ENCODE measurements at regions not wholly inside any gene's neighbourhood (a gene's known extent, or its start where the extent isn't known, plus 50 kb on each side); places are given as distances from the start of the nearest gene placed in this dataset.
A peak's percentile ranks its signal among the peaks of the same experiment; 100 is the strongest.

DNA sequence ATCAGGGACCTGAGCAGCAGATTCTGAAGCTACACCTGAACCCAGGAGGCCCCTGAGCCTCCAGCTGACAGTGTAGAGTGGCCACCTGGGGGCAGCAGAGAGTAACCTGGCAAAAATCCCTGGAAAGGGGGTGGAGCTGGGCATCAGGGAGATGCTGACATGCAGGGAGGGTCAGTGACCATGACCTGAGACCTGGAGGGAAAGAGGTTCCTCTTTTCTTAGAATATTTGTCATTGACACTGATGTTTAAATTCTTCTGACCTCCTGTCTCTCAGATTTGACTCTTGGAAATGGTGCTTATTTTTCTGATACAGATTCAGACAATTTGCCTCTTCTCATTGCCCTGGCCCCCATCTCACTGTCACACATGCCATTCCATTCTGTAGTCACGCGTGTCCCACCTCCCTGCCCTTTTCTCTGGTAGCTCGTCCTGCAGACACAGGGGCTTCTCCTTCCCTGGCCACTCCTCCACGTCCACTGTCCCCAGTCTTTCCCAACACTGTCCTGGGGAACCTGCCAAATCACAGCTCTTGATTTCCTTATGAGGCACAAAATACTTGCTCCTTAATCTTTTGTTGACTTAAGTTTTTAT lies 117.2 kb upstream of the IGLL5 start:
- TF ChIP-seq, protein P1, sequence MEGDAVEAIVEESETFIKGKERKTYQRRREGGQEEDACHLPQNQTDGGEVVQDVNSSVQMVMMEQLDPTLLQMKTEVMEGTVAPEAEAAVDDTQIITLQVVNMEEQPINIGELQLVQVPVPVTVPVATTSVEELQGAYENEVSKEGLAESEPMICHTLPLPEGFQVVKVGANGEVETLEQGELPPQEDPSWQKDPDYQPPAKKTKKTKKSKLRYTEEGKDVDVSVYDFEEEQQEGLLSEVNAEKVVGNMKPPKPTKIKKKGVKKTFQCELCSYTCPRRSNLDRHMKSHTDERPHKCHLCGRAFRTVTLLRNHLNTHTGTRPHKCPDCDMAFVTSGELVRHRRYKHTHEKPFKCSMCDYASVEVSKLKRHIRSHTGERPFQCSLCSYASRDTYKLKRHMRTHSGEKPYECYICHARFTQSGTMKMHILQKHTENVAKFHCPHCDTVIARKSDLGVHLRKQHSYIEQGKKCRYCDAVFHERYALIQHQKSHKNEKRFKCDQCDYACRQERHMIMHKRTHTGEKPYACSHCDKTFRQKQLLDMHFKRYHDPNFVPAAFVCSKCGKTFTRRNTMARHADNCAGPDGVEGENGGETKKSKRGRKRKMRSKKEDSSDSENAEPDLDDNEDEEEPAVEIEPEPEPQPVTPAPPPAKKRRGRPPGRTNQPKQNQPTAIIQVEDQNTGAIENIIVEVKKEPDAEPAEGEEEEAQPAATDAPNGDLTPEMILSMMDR (IDR thresholded peaks at IDR 0.05), result peak; percentile 46 to 74 (median 55)
- TF ChIP-seq POLR2A (IDR thresholded peaks at IDR 0.05), result no peak

Data from adrenal gland (tissue), 5 donors.